Transverse colon (tissue), 4 donors: ENCODE measurements at regions not wholly inside any gene's neighbourhood (a gene's known extent, or its start where the extent isn't known, plus 50 kb on each side); places are given as distances from the start of the nearest gene placed in this dataset.

Source experiments
- DNase-seq: peaks from one replicate; pipeline ENCODE4 v3.0.0-alpha.2; 2019
- H3K27ac ChIP-seq, 4 donors: fragments of 200-600 bp; sonication (generic); 2 replicates each; pipeline ENCODE4 v1.5.1; 2016 to 2018; ENCODE audit warnings: inconsistent platforms in 4 of 4
- H3K27me3 ChIP-seq: fragments of 200-600 bp; sonication (generic); 2 replicates; pipeline ENCODE4 v1.5.1; 2017; ENCODE audit warnings: inconsistent platforms
- H3K36me3 ChIP-seq, 4 donors: fragments of 200-600 bp; sonication (generic); 2 replicates each; pipeline ENCODE4 v1.5.1; 2017 to 2019; ENCODE audit warnings: inconsistent platforms in 4 of 4
- H3K4me1 ChIP-seq, 4 donors: fragments of 200-600 bp; sonication (generic); 2 replicates each; pipeline ENCODE4 v1.5.1; 2017 to 2020; ENCODE audit warnings: inconsistent platforms in 4 of 4
- H3K4me3 ChIP-seq, 4 donors: fragments of 200-600 bp; sonication (generic); 1 replicate in 1 of 4; 2 replicates in 3 of 4; pipeline versions ENCODE4 v1.5.1 to v1.6.1; 2017 to 2019; ENCODE audit warnings: inconsistent platforms in 4 of 4
- H3K9me3 ChIP-seq, 2 donors: fragments of 200-600 bp; sonication (generic); 2 replicates each; pipeline ENCODE4 v1.5.1; 2017 to 2019; ENCODE audit warnings: inconsistent platforms in 2 of 2
- CTCF ChIP-seq, 5 experiments: fragments of 200-600 bp in 3 of 5; fragments of 450-650 bp in 2 of 5; sonication (generic) in 3 of 5; IDR thresholded peaks; 1 replicate in 2 of 5; 2 replicates in 3 of 5; pipeline ENCODE4 v1.5.1; 2016 to 2017; ENCODE audit warnings: antibody characterized with exemption in 5 of 5, inconsistent platforms in 3 of 5, mild to moderate bottlenecking in 2 of 5, moderate library complexity in 1 of 5
- EP300 ChIP-seq: sonication (generic); formaldehyde crosslinking; IDR thresholded peaks from one replicate; pipeline ENCODE4 v1.6.1; 2017; ENCODE audit warnings: antibody characterized with exemption, low read depth
- POLR2A ChIP-seq: fragments of 450-650 bp; IDR thresholded peaks from one replicate; pipeline ENCODE4 v1.6.1; 2016; ENCODE audit warnings: antibody characterized with exemption, mild to moderate bottlenecking, moderate library complexity
- POLR2AphosphoS5 ChIP-seq, 3 donors: sonication (generic); formaldehyde crosslinking; IDR thresholded peaks; one replicate each; pipeline ENCODE4 v1.6.1; 2016; ENCODE audit warnings: antibody characterized with exemption in 3 of 3
- WGBS, 2 donors: methylation state at CpG; one replicate each; pipeline ENCODE4 v1.1.5; 2018; ENCODE audit warnings: low coverage in 1 of 2; 5-methylcytosine and 5-hydroxymethylcytosine counted together
- in situ Hi-C, 4 donors: fragments of 200-750 bp; cut with MboI; loops; one replicate each; pipeline versions ENCODE4 v1.15.0 to v1.15.1; 2017; ENCODE audit warnings: low sequenced_read_pairs in 3 of 4, low pct_ligation_motif_present in 1 of 4, low pct_unique_long_range_greater_than_20kb in 1 of 4
- intact Hi-C: fragments of 100-400 bp; cut with DNase I; formaldehyde crosslinking; loops from one replicate; pipeline ENCODE4 v1.15.1; 2023; ENCODE audit warnings: low total_unique reads

GRCh38 chr3:161568671-161569070 is 72.1 kb downstream of the OTOL1 start:
- DNase-seq, result no peak
- Histone ChIP-seq H3K4me3 (no peak overlapping the region), H3K9me3 (no peaks in the 10 kb centered on the region), H3K36me3 (no peaks in the 10 kb centered on the region), H3K27me3 (no peaks in the 10 kb centered on the region), H3K27ac (no peak overlapping the region), H3K4me1 (no peaks in the 10 kb centered on the region)
- intact Hi-C loops (no loop called here), in situ Hi-C loops (no loop called here)
- TF ChIP-seq EP300 (no peak), POLR2AphosphoS5 (IDR thresholded peaks at IDR 0.05) (no peak)
- 49 to 67% methylated on average over 2 of the region's 2 CpGs for WGBS, 2 donors

GRCh38 chr3:161571951-161572350 is 75.3 kb downstream of the OTOL1 start:
- no peak for TF ChIP-seq CTCF (IDR thresholded peaks at IDR 0.05)
- no peak for TF ChIP-seq POLR2AphosphoS5 (IDR thresholded peaks at IDR 0.05)
- WGBS, 2 donors, result 83 to 90% methylated on average over 1 of the region's 1 CpG
- no peaks in the 10 kb centered on the region for H3K27me3 ChIP-seq
- no peaks in the 10 kb centered on the region for H3K36me3 ChIP-seq
- H3K9me3 ChIP-seq, result no peaks in the 10 kb centered on the region
- in situ Hi-C loops (no loop called here), intact Hi-C loops (no loop called here)
- DNase-seq, result no peak
- no peak overlapping the region for H3K27ac ChIP-seq
- H3K4me1 ChIP-seq, result peaks cover 0 to 3% (median 0%) of the 10 kb centered on the region in 4 donors
- no peak overlapping the region for H3K4me3 ChIP-seq

- TF ChIP-seq CTCF (IDR thresholded peaks at IDR 0.05) (no peak), POLR2AphosphoS5 (IDR thresholded peaks at IDR 0.05) (no peak), POLR2A (no peak), EP300 (no peak)
- WGBS, 2 donors, result 53 to 74% methylated on average over 1 of the region's 1 CpG
- no peaks in the 10 kb centered on the region for H3K9me3 ChIP-seq
- H3K4me1 ChIP-seq, result peaks cover 0 to 3% (median 0%) of the 10 kb centered on the region in 4 donors
- intact Hi-C loops (no loop called here), in situ Hi-C loops (no loop called here)
- H3K36me3 ChIP-seq, result no peaks in the 10 kb centered on the region
- no peak for DNase-seq
- H3K27me3 ChIP-seq, result no peaks in the 10 kb centered on the region
- no peak overlapping the region for H3K27ac ChIP-seq
- no peak overlapping the region for H3K4me3 ChIP-seq
Measured at GRCh38 chr3:161573136-161573535, 76.5 kb downstream of the OTOL1 start.

- intact Hi-C loops, result no loop called here
- Histone ChIP-seq H3K27me3 (no peaks in the 10 kb centered on the region), H3K9me3 (no peaks in the 10 kb centered on the region), H3K27ac (no peak overlapping the region), H3K4me3 (no peak overlapping the region), H3K4me1 (peaks cover 0 to 3% (median 0%) of the 10 kb centered on the region in 4 donors), H3K36me3 (no peaks in the 10 kb centered on the region)
- TF ChIP-seq POLR2AphosphoS5 (IDR thresholded peaks at IDR 0.05) (no peak), EP300 (no peak), CTCF (IDR thresholded peaks at IDR 0.05) (no peak), POLR2A (no peak)
- 85 to 91% methylated on average over 2 of the region's 2 CpGs for WGBS, 2 donors
- no peak for DNase-seq
- in situ Hi-C loops, result no loop called here
Measured at GRCh38 chr3:161575901-161576300, 79.3 kb downstream of the OTOL1 start.

- H3K27me3 ChIP-seq, result no peaks in the 10 kb centered on the region
- TF ChIP-seq POLR2A, result no peak
- no peak for TF ChIP-seq EP300
- TF ChIP-seq POLR2AphosphoS5 (IDR thresholded peaks at IDR 0.05), result no peak
- TF ChIP-seq CTCF (IDR thresholded peaks at IDR 0.05), result no peak
- no peak overlapping the region for H3K27ac ChIP-seq
- H3K4me3 ChIP-seq, result no peak overlapping the region
- intact Hi-C loops (no loop called here), in situ Hi-C loops (no loop called here)
- DNase-seq, result no peak
- WGBS, 2 donors, result 51 to 60% methylated on average over 2 of the region's 2 CpGs
- no peaks in the 10 kb centered on the region for H3K9me3 ChIP-seq
- peaks cover 0 to 3% (median 0%) of the 10 kb centered on the region in 4 donors for H3K4me1 ChIP-seq
- no peaks in the 10 kb centered on the region for H3K36me3 ChIP-seq
Measured at GRCh38 chr3:161576311-161576710, 79.7 kb downstream of the OTOL1 start.
